ENCODE measurements at regions not wholly inside any gene's neighbourhood (a gene's known extent, or its start where the extent isn't known, plus 50 kb on each side); places are given as distances from the start of the nearest gene placed in this dataset.
"Not testable (repeated sequence)": the region's sequence is repeated elsewhere in the genome, so short reads cannot be mapped to it uniquely, and the experiment has no call there.

DNA sequence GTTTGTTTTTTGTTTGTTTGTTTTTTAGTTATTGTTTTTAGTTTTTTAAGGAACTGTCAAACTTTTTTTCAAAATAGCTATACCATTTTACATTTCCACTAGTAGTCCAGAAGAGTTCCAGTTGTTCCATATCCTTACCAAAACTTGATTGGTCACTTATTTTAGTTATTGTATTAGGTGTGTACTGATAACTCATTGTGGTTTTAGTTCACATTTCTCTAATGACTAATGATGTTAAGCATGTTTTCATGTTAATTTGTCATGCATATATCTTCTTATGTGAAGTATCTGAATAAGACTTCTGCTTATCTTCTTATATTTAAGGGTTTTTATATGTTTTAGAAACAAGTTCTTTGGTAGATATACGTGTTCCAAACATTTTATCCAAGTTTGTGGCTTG lies 89.5 kb downstream of the CD200R1L start:
- Mint-ChIP-seq H3K27me3 (ENCODE audit: unreplicated experiment) (no peaks in the 10 kb centered on the region), H3K4me1 (ENCODE audit: unreplicated experiment) (peaks cover 3% of the 10 kb centered on the region)
- no peak for DNase-seq (ENCODE audit: low spot score)

DNA sequence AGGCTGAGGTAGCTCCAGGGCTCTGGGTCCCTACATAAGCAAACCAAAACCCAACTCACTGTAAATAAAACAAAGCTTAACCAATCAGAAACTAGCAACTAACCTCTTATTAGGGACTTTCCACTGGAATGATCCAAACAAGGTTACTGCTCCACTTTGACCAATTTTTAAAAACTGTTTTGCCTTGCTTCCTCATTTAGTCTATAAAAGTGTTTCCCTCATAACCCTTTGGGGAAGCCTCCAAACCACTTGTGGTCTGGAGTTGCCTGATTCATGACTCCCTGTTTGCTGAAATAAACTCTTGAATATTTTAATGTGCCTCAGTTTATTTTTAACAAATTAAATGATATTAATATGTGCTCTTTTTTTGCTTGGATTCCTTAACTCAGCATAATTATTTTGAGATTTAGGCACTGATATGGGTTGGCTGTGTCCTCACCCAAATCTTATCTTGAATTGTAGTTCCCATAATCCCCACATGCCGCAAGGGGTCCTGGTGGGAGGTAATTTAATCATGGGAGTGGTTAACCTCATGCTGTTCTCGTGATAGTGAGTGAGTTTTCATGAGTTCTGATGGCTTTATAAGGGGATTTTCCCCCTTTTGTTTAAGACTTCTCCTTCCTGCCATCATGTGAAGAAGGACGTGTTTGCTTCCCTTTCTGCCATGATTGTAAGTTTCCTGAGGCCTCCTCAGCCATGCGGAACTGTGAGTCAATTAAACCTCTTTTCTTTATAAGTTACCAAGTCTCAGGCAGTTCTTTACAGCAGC lies 90.6 kb downstream of the CD200R1L start:
- Mint-ChIP-seq H3K36me3 (ENCODE audit: low read depth, unreplicated experiment) (no peaks in the 10 kb centered on the region), H3K27me3 (ENCODE audit: unreplicated experiment) (no peaks in the 10 kb centered on the region), H3K27ac (ENCODE audit: unreplicated experiment) (no peak overlapping the region), H3K4me3 (ENCODE audit: unreplicated experiment) (no peak overlapping the region), H3K4me1 (ENCODE audit: unreplicated experiment) (no peaks in the 10 kb centered on the region), H3K9me3 (ENCODE audit: unreplicated experiment) (no peaks in the 10 kb centered on the region)
- TF ChIP-seq CTCF (IDR thresholded peaks at IDR 0.05; ENCODE audit: unreplicated experiment): no peak
- DNase-seq (ENCODE audit: low spot score): no peak

More for the DNA sequence above, 89.5 kb downstream of the CD200R1L start:
- Mint-ChIP-seq H3K36me3 (ENCODE audit: low read depth, unreplicated experiment) (no peaks in the 10 kb centered on the region), H3K4me3 (ENCODE audit: unreplicated experiment) (no peak overlapping the region), H3K9me3 (ENCODE audit: unreplicated experiment) (no peaks in the 10 kb centered on the region), H3K27ac (ENCODE audit: unreplicated experiment) (no peak overlapping the region)
- TF ChIP-seq CTCF (IDR thresholded peaks at IDR 0.05; ENCODE audit: unreplicated experiment): no peak

GRCh38 chr3:112755046-112755445 lies 91.6 kb downstream of the CD200R1L start:
- not testable (repeated sequence) for H3K4me3 Mint-ChIP-seq (ENCODE audit: unreplicated experiment); H3K27ac Mint-ChIP-seq (ENCODE audit: unreplicated experiment); H3K4me1 Mint-ChIP-seq (ENCODE audit: unreplicated experiment); DNase-seq (ENCODE audit: low spot score); H3K36me3 Mint-ChIP-seq (ENCODE audit: low read depth, unreplicated experiment); H3K27me3 Mint-ChIP-seq (ENCODE audit: unreplicated experiment); H3K9me3 Mint-ChIP-seq (ENCODE audit: unreplicated experiment)

DNA sequence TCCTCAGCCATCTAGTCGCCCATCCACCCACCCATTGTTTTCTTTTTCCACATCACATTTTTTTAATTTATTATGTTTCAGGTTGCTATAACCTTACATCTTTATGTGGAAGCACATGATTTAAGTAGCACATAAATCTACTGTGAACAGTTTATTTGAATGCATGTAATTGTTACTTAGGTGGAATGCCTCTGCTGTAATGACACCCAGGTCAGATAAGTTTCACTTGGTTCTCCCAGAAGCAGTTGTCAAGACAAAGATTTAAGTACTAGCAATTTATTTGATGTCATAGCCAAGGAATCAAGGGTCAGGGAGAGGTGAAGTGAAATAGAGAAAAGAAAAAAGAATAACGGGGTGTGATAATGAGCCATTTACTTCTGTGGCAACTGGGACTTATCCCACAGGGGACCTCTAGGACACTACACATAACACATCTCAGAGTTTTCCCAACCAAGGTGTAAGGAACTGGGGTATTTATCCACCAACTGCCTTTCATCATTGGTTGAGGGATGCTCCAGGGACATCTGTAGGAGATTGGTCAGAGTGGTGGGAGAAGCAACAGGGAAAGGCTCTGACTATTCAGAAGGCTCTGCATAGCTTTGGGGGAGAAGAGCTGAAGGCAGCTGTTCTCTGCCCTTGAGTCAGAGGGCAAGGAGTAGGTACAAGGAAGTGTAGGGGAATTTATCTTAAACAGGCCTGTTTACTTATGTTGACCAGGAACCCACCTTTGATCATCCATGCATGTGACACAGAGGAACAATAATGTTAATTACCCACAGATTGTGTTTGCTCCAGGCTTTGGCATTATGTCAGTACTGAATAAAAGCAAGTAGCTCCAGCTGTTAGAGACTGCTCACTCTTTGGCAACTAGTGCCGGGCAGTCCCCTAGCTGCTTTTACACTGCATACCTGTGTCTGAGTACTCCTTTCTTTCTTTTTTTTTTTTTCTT lies 94.8 kb downstream of the CD200R1L start:
- DNase-seq (ENCODE audit: low spot score): no peak
- Mint-ChIP-seq H3K4me3 (ENCODE audit: unreplicated experiment) (no peak overlapping the region), H3K36me3 (ENCODE audit: low read depth, unreplicated experiment) (no peaks in the 10 kb centered on the region), H3K9me3 (ENCODE audit: unreplicated experiment) (no peaks in the 10 kb centered on the region), H3K27me3 (ENCODE audit: unreplicated experiment) (no peaks in the 10 kb centered on the region), H3K4me1 (ENCODE audit: unreplicated experiment) (no peaks in the 10 kb centered on the region), H3K27ac (ENCODE audit: unreplicated experiment) (no peak overlapping the region)
- TF ChIP-seq CTCF (IDR thresholded peaks at IDR 0.05; ENCODE audit: unreplicated experiment): no peak

GRCh38 chr3:112751061-112751460 lies 95.6 kb downstream of the CD200R1L start:
- no peaks in the 10 kb centered on the region for H3K9me3 Mint-ChIP-seq (ENCODE audit: unreplicated experiment)
- no peak overlapping the region for H3K27ac Mint-ChIP-seq (ENCODE audit: unreplicated experiment)
- no peak for DNase-seq (ENCODE audit: low spot score)
- no peaks in the 10 kb centered on the region for H3K36me3 Mint-ChIP-seq (ENCODE audit: low read depth, unreplicated experiment)
- no peaks in the 10 kb centered on the region for H3K27me3 Mint-ChIP-seq (ENCODE audit: unreplicated experiment)
- H3K4me1 Mint-ChIP-seq (ENCODE audit: unreplicated experiment): no peaks in the 10 kb centered on the region
- no peak for TF ChIP-seq CTCF (IDR thresholded peaks at IDR 0.05; ENCODE audit: unreplicated experiment)
- no peak overlapping the region for H3K4me3 Mint-ChIP-seq (ENCODE audit: unreplicated experiment)
